SK-N-SH (cell line): ENCODE measurements at regions not wholly inside any gene's neighbourhood (a gene's known extent, or its start where the extent isn't known, plus 50 kb on each side); places are given as distances from the start of the nearest gene placed in this dataset.

ENCODE experiments used
- POLR2AphosphoS5 ChIP-seq: IDR thresholded peaks from 2 replicates; pipeline ENCODE4 v1.6.1; 2012; ENCODE audit warnings: low read depth, low read length
- TF ChIP-seq, protein P1 (sequence below): fragments of 200-600 bp; sonication (generic); IDR thresholded peaks from 2 replicates; pipeline ENCODE4 v1.6.1; 2017; ENCODE audit warnings: antibody characterized with exemption, mild to moderate bottlenecking, moderate library complexity

- TF ChIP-seq, protein P1, sequence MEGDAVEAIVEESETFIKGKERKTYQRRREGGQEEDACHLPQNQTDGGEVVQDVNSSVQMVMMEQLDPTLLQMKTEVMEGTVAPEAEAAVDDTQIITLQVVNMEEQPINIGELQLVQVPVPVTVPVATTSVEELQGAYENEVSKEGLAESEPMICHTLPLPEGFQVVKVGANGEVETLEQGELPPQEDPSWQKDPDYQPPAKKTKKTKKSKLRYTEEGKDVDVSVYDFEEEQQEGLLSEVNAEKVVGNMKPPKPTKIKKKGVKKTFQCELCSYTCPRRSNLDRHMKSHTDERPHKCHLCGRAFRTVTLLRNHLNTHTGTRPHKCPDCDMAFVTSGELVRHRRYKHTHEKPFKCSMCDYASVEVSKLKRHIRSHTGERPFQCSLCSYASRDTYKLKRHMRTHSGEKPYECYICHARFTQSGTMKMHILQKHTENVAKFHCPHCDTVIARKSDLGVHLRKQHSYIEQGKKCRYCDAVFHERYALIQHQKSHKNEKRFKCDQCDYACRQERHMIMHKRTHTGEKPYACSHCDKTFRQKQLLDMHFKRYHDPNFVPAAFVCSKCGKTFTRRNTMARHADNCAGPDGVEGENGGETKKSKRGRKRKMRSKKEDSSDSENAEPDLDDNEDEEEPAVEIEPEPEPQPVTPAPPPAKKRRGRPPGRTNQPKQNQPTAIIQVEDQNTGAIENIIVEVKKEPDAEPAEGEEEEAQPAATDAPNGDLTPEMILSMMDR, result no peak
- no peak for TF ChIP-seq POLR2AphosphoS5
Observed at GRCh38 chr17:71850812-71851211, 270.0 kb upstream of the SOX9 start.
